Lower lobe of right lung (tissue), 2 donors: ENCODE measurements at regions not wholly inside any gene's neighbourhood (a gene's known extent, or its start where the extent isn't known, plus 50 kb on each side); places are given as distances from the start of the nearest gene placed in this dataset.

Source experiments
- ATAC-seq, 2 donors: fragments of 200-7000 bp; cut with Tn5 transposase; one replicate each; pipeline ENCODE4 v1.9.1; 2020 to 2022; ENCODE audit warnings: mild to moderate bottlenecking in 2 of 2, moderate library complexity in 2 of 2
- DNase-seq: peaks from one replicate; pipeline ENCODE4 v3.0.0-alpha.2; 2020
- H3K27ac ChIP-seq: fragments of 200-600 bp; one replicate; pipeline ENCODE4 v1.8.0; 2022
- H3K27me3 ChIP-seq: fragments of 200-600 bp; one replicate; pipeline ENCODE4 v1.8.0; 2022; ENCODE audit warnings: low read depth
- H3K36me3 ChIP-seq: fragments of 200-600 bp; one replicate; pipeline ENCODE4 v1.8.0; 2022; ENCODE audit warnings: mild to moderate bottlenecking
- H3K4me1 ChIP-seq: fragments of 200-600 bp; one replicate; pipeline ENCODE4 v1.8.0; 2022
- H3K4me3 ChIP-seq: fragments of 200-600 bp; one replicate; pipeline ENCODE4 v1.8.0; 2022; ENCODE audit warnings: mild to moderate bottlenecking
- H3K9me3 ChIP-seq: fragments of 200-600 bp; one replicate; pipeline ENCODE4 v1.8.0; 2022
- CTCF ChIP-seq: fragments of 200-600 bp; IDR thresholded peaks from one replicate; pipeline ENCODE4 v1.8.0; 2022; ENCODE audit warnings: antibody characterized with exemption, mild to moderate bottlenecking
- intact Hi-C: fragments of 100-400 bp; cut with DNase I; formaldehyde crosslinking; loops from one replicate; pipeline ENCODE4 v1.11.0; 2022
- donor health status: DM: no; HTN: yes; CAD: no; lungs with severe emphysema.

GRCh38 chr1:104348277-104348676 lies 598.6 kb downstream of the AMY1C start:
- H3K9me3 ChIP-seq: no peaks in the 10 kb centered on the region
- no peak overlapping the region for H3K27ac ChIP-seq
- intact Hi-C loops: no loop called here
- no peak overlapping the region for H3K4me3 ChIP-seq
- DNase-seq (no peak), ATAC-seq (no peak)
- no peak for TF ChIP-seq CTCF
- H3K27me3 ChIP-seq: no peaks in the 10 kb centered on the region
- H3K4me1 ChIP-seq: no peaks in the 10 kb centered on the region
- H3K36me3 ChIP-seq: no peaks in the 10 kb centered on the region

- H3K4me3 ChIP-seq: no peak overlapping the region
- no peaks in the 10 kb centered on the region for H3K36me3 ChIP-seq
- H3K27me3 ChIP-seq: no peaks in the 10 kb centered on the region
- intact Hi-C loops: no loop called here
- ATAC-seq (no peak), DNase-seq (no peak)
- no peaks in the 10 kb centered on the region for H3K4me1 ChIP-seq
- H3K9me3 ChIP-seq: no peaks in the 10 kb centered on the region
- no peak overlapping the region for H3K27ac ChIP-seq
- no peak for TF ChIP-seq CTCF
Observed at GRCh38 chr1:104353580-104353979, 603.9 kb downstream of the AMY1C start.

GRCh38 chr1:104358086-104358485 lies 608.4 kb downstream of the AMY1C start:
- intact Hi-C loops: no loop called here
- Histone ChIP-seq H3K36me3 (no peaks in the 10 kb centered on the region), H3K9me3 (no peaks in the 10 kb centered on the region), H3K4me1 (no peaks in the 10 kb centered on the region), H3K27me3 (no peaks in the 10 kb centered on the region), H3K4me3 (no peak overlapping the region), H3K27ac (no peak overlapping the region)
- TF ChIP-seq CTCF: no peak
- ATAC-seq (no peak), DNase-seq (no peak)

GRCh38 chr1:104358621-104359020 lies 608.9 kb downstream of the AMY1C start:
- intact Hi-C loops: no loop called here

GRCh38 chr1:104378414-104378813 lies 628.7 kb downstream of the AMY1C start:
- Histone ChIP-seq H3K27me3 (no peaks in the 10 kb centered on the region), H3K27ac (no peak overlapping the region), H3K4me1 (no peaks in the 10 kb centered on the region), H3K9me3 (no peaks in the 10 kb centered on the region), H3K36me3 (no peaks in the 10 kb centered on the region), H3K4me3 (no peak overlapping the region)
- intact Hi-C loops: no loop called here
- ATAC-seq: no peak
- no peak for TF ChIP-seq CTCF
- no peak for DNase-seq

More at GRCh38 chr1:104358621-104359020, 608.9 kb downstream of the AMY1C start:
- Histone ChIP-seq H3K27ac (no peak overlapping the region), H3K36me3 (no peaks in the 10 kb centered on the region), H3K4me3 (no peak overlapping the region), H3K9me3 (no peaks in the 10 kb centered on the region), H3K27me3 (no peaks in the 10 kb centered on the region), H3K4me1 (no peaks in the 10 kb centered on the region)
- TF ChIP-seq CTCF: no peak
- DNase-seq: no peak
- no peak for ATAC-seq

- no peak for ATAC-seq
- intact Hi-C loops: no loop called here
- H3K4me1 ChIP-seq: no peaks in the 10 kb centered on the region
Observed at GRCh38 chr1:104380003-104380402, 630.3 kb downstream of the AMY1C start.

More at GRCh38 chr1:104380003-104380402, 630.3 kb downstream of the AMY1C start:
- Histone ChIP-seq H3K36me3 (no peaks in the 10 kb centered on the region), H3K9me3 (no peaks in the 10 kb centered on the region), H3K4me3 (no peak overlapping the region), H3K27ac (no peak overlapping the region), H3K27me3 (no peaks in the 10 kb centered on the region)
- DNase-seq: no peak
- TF ChIP-seq CTCF: no peak
